ENCODE measurements at regions not wholly inside any gene's neighbourhood (a gene's known extent, or its start where the extent isn't known, plus 50 kb on each side); places are given as distances from the start of the nearest gene placed in this dataset.

- TF ChIP-seq CTCF (IDR thresholded peaks at IDR 0.05) (no peak), POLR2A (IDR thresholded peaks at IDR 0.05) (no peak)
Observed at GRCh38 chr13:100789968-100790367, 115.4 kb upstream of the TMTC4 start.
